ENCODE measurements at regions not wholly inside any gene's neighbourhood (a gene's known extent, or its start where the extent isn't known, plus 50 kb on each side); places are given as distances from the start of the nearest gene placed in this dataset.

- intact Hi-C loops (cut with micrococcal nuclease), result no loop called here
These were observed 547.1 kb upstream of the LINC00305 start for GRCh38 chr18:64695851-64696553.

DNA sequence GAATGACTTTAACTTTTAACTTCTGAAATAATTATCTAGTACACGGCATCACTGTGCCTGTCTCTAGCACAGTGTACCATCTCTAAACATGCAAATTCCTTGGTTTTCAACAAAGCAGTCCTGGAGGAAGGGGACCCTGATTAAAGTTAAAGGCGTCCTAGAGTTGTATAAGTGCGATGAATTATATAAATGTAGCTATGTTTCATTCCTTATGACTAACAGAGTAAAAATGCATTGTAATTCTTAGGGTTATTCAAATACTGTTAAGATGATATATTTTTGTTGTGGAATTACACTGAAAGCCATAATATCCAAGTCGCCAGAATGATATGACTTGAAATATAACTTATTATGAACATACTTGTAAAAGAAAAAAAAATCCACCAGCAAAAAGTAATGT is 544.9 kb upstream of the LINC00305 start:
- H3K27me3 ChIP-seq (ENCODE audit: low read length), result no peaks in the 10 kb centered on the region
- peak; percentile 62 for DNase-seq
- no peaks in the 10 kb centered on the region for H3F3A ChIP-seq (ENCODE audit: low read length, unreplicated experiment)
- 0 out of 2 replicates have a peak overlapping the region, but pooled peaks have one; percentile 21 for H2AFZ ChIP-seq (ENCODE audit: low read length)
- no peaks in the 10 kb centered on the region for H4K20me1 ChIP-seq (ENCODE audit: low read length)
- peak overlapping the region; percentile 17; the same call in 1 of the 2 replicates for H3K4me2 ChIP-seq (ENCODE audit: low read length)
- CTCF ChIA-PET, result interaction anchor here (0.6 kb wide), 1 partner anchor 142 kb away, joined by 3 read pairs; no protein-coding TSS in a partner anchor
- no peaks in the 10 kb centered on the region for H3K36me3 ChIP-seq (ENCODE audit: low read depth, low read length)
- H3K9me3 ChIP-seq (ENCODE audit: low read length), result no peaks in the 10 kb centered on the region
- no peak overlapping the region for H3K27ac ChIP-seq (ENCODE audit: low read length)
- H3K4me1 ChIP-seq (ENCODE audit: insufficient read depth, low read length), result peaks cover 11% of the 10 kb centered on the region; the same call in 1 of the 2 replicates
- POLR2A ChIA-PET (ENCODE audit: unreplicated experiment), result interaction anchor here (0.5 kb wide), 1 partner anchor 12 kb away, joined by 7 read pairs; no protein-coding TSS in a partner anchor
- TF ChIP-seq, protein P1, sequence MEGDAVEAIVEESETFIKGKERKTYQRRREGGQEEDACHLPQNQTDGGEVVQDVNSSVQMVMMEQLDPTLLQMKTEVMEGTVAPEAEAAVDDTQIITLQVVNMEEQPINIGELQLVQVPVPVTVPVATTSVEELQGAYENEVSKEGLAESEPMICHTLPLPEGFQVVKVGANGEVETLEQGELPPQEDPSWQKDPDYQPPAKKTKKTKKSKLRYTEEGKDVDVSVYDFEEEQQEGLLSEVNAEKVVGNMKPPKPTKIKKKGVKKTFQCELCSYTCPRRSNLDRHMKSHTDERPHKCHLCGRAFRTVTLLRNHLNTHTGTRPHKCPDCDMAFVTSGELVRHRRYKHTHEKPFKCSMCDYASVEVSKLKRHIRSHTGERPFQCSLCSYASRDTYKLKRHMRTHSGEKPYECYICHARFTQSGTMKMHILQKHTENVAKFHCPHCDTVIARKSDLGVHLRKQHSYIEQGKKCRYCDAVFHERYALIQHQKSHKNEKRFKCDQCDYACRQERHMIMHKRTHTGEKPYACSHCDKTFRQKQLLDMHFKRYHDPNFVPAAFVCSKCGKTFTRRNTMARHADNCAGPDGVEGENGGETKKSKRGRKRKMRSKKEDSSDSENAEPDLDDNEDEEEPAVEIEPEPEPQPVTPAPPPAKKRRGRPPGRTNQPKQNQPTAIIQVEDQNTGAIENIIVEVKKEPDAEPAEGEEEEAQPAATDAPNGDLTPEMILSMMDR (conservative IDR thresholded peaks at IDR 0.05; ENCODE audit: low read depth, low read length), result no peak
- no peak for TF ChIP-seq EZH2phosphoT487 (IDR thresholded peaks at IDR 0.05; ENCODE audit: borderline replicate concordance, low read length)
- no peak for TF ChIP-seq EZH2 (IDR thresholded peaks at IDR 0.05; ENCODE audit: low read length, unreplicated experiment)
- H3K79me2 ChIP-seq (ENCODE audit: low read length), result no peaks in the 10 kb centered on the region
- no peaks in the 10 kb centered on the region for H3K9me2 ChIP-seq (replicated peaks; ENCODE audit: low read length)
- H3K9ac ChIP-seq (ENCODE audit: low read length), result no peak overlapping the region
- H3K4me3 ChIP-seq (ENCODE audit: low read length), result no peak overlapping the region
- peak; percentile 88 for ATAC-seq
- intact Hi-C loops (cut with micrococcal nuclease), result no loop called here
- no TSS peak for BruUV-seq (replicated peaks)

More at GRCh38 chr18:64695851-64696553, 547.1 kb upstream of the LINC00305 start:
- TF ChIP-seq EZH2phosphoT487 (IDR thresholded peaks at IDR 0.05; ENCODE audit: borderline replicate concordance, low read length), result no peak
- no peak for TF ChIP-seq EZH2 (IDR thresholded peaks at IDR 0.05; ENCODE audit: low read length, unreplicated experiment)
- TF ChIP-seq, protein P1 (conservative IDR thresholded peaks at IDR 0.05; ENCODE audit: low read depth, low read length), result no peak
- Histone ChIP-seq H2AFZ (ENCODE audit: low read length) (no peak overlapping the region), H3K9ac (ENCODE audit: low read length) (no peak overlapping the region), H3K9me2 (replicated peaks; ENCODE audit: low read length) (no peaks in the 10 kb centered on the region), H3K4me3 (ENCODE audit: low read length) (no peak overlapping the region), H3F3A (ENCODE audit: low read length, unreplicated experiment) (no peaks in the 10 kb centered on the region), H3K4me1 (ENCODE audit: insufficient read depth, low read length) (peaks cover 11% of the 10 kb centered on the region; the same call in 1 of the 2 replicates), H4K20me1 (ENCODE audit: low read length) (no peaks in the 10 kb centered on the region), H3K79me2 (ENCODE audit: low read length) (no peaks in the 10 kb centered on the region), H3K36me3 (ENCODE audit: low read depth, low read length) (no peaks in the 10 kb centered on the region), H3K27ac (ENCODE audit: low read length) (no peak overlapping the region), H3K27me3 (ENCODE audit: low read length) (no peaks in the 10 kb centered on the region), H3K4me2 (ENCODE audit: low read length) (no peak overlapping the region), H3K9me3 (ENCODE audit: low read length) (no peaks in the 10 kb centered on the region)
- POLR2A ChIA-PET (ENCODE audit: unreplicated experiment), result no interaction called here
- ATAC-seq (no peak), DNase-seq (no peak)
- BruUV-seq (replicated peaks), result no TSS peak
- CTCF ChIA-PET, result no interaction called here

- POLR2A ChIA-PET (ENCODE audit: unreplicated experiment), result no interaction called here
- no peak overlapping the region for H3K4me2 ChIP-seq (ENCODE audit: low read length)
- ATAC-seq, result no peak
These were observed 543.9 kb upstream of the LINC00305 start for GRCh38 chr18:64692826-64693225.

More at GRCh38 chr18:64692826-64693225, 543.9 kb upstream of the LINC00305 start:
- Histone ChIP-seq H3K4me3 (ENCODE audit: low read length) (no peak overlapping the region), H3K9me3 (ENCODE audit: low read length) (no peaks in the 10 kb centered on the region), H2AFZ (ENCODE audit: low read length) (no peak overlapping the region), H3K27ac (ENCODE audit: low read length) (no peak overlapping the region), H3K36me3 (ENCODE audit: low read depth, low read length) (no peaks in the 10 kb centered on the region), H3K79me2 (ENCODE audit: low read length) (no peaks in the 10 kb centered on the region), H3K9me2 (replicated peaks; ENCODE audit: low read length) (no peaks in the 10 kb centered on the region), H3K27me3 (ENCODE audit: low read length) (no peaks in the 10 kb centered on the region), H4K20me1 (ENCODE audit: low read length) (no peaks in the 10 kb centered on the region), H3K4me1 (ENCODE audit: insufficient read depth, low read length) (peaks cover 11% of the 10 kb centered on the region; the same call in 1 of the 2 replicates), H3K9ac (ENCODE audit: low read length) (no peak overlapping the region), H3F3A (ENCODE audit: low read length, unreplicated experiment) (no peaks in the 10 kb centered on the region)
- intact Hi-C loops (cut with micrococcal nuclease), result no loop called here
- DNase-seq, result no peak
- TF ChIP-seq, protein P1 (conservative IDR thresholded peaks at IDR 0.05; ENCODE audit: low read depth, low read length), result no peak
- TF ChIP-seq EZH2 (IDR thresholded peaks at IDR 0.05; ENCODE audit: low read length, unreplicated experiment) (no peak), EZH2phosphoT487 (IDR thresholded peaks at IDR 0.05; ENCODE audit: borderline replicate concordance, low read length) (no peak)
- CTCF ChIA-PET, result no interaction called here
- no TSS peak for BruUV-seq (replicated peaks)

All from PC-3 (cell line).